HG03378 (cell line): ENCODE measurements at regions not wholly inside any gene's neighbourhood (a gene's known extent, or its start where the extent isn't known, plus 50 kb on each side); places are given as distances from the start of the nearest gene placed in this dataset.

Source experiments
- ATAC-seq: cut with Tn5 transposase; IDR thresholded peaks from one replicate; pipeline ENCODE4 v1.9.1; 2021; ENCODE audit warnings: mild to moderate bottlenecking, moderate library complexity; ENCODE audit not compliant: unreplicated experiment

- no peak for ATAC-seq
Measured at GRCh38 chr2:51734115-51734514, 702.2 kb upstream of the NRXN1 start.

GRCh38 chr2:51723691-51724090 lies 691.8 kb upstream of the NRXN1 start:
- ATAC-seq = no peak

GRCh38 chr2:51722311-51722710 lies 690.4 kb upstream of the NRXN1 start:
- ATAC-seq = no peak

GRCh38 chr2:51720826-51721225 lies 688.9 kb upstream of the NRXN1 start:
- ATAC-seq = no peak

GRCh38 chr2:51718881-51719280 lies 686.9 kb upstream of the NRXN1 start:
- no peak for ATAC-seq

- no peak for ATAC-seq
Measured at GRCh38 chr2:51717312-51717711, 685.4 kb upstream of the NRXN1 start.

- no peak for ATAC-seq
Measured at GRCh38 chr2:51711766-51712165, 679.8 kb upstream of the NRXN1 start.

- ATAC-seq = no peak
Measured at GRCh38 chr2:51710222-51710621, 678.3 kb upstream of the NRXN1 start.

- ATAC-seq = no peak
Measured at GRCh38 chr2:51707625-51708024, 675.7 kb upstream of the NRXN1 start.

- ATAC-seq = no peak
Measured at GRCh38 chr2:51706220-51706619, 674.3 kb upstream of the NRXN1 start.

GRCh38 chr2:51705417-51705816 lies 673.5 kb upstream of the NRXN1 start:
- ATAC-seq = no peak

- no peak for ATAC-seq
Measured at GRCh38 chr2:51698021-51698420, 666.1 kb upstream of the NRXN1 start.

- no peak for ATAC-seq
Measured at GRCh38 chr2:51697095-51697494, 665.2 kb upstream of the NRXN1 start.

- ATAC-seq = no peak
Measured at GRCh38 chr2:51695531-51695930, 663.6 kb upstream of the NRXN1 start.

GRCh38 chr2:51693640-51694039 lies 661.7 kb upstream of the NRXN1 start:
- no peak for ATAC-seq

- no peak for ATAC-seq
Measured at GRCh38 chr2:51681854-51682253, 649.9 kb upstream of the NRXN1 start.

GRCh38 chr2:51673628-51674027 lies 641.7 kb upstream of the NRXN1 start:
- no peak for ATAC-seq

- ATAC-seq = no peak
Measured at GRCh38 chr2:51667679-51668078, 635.7 kb upstream of the NRXN1 start.

GRCh38 chr2:51662187-51662586 lies 630.3 kb upstream of the NRXN1 start:
- no peak for ATAC-seq

- ATAC-seq = no peak
Measured at GRCh38 chr2:51657849-51658248, 625.9 kb upstream of the NRXN1 start.

- ATAC-seq = peak; percentile 67
Measured at GRCh38 chr2:51650769-51651168, 618.8 kb upstream of the NRXN1 start.

GRCh38 chr2:51649366-51649765 lies 617.4 kb upstream of the NRXN1 start:
- no peak for ATAC-seq

- ATAC-seq = no peak
Measured at GRCh38 chr2:51638811-51639210, 606.9 kb upstream of the NRXN1 start.

GRCh38 chr2:51633073-51633472 lies 601.1 kb upstream of the NRXN1 start:
- ATAC-seq = no peak
